MM.1S (cell line): ENCODE measurements at regions not wholly inside any gene's neighbourhood (a gene's known extent, or its start where the extent isn't known, plus 50 kb on each side); places are given as distances from the start of the nearest gene placed in this dataset.
"Not testable (repeated sequence)": the region's sequence is repeated elsewhere in the genome, so short reads cannot be mapped to it uniquely, and the experiment has no call there.

Experiments used
- DNase-seq: peaks from one replicate; pipeline ENCODE4 v3.0.0-alpha.2; 2015
- H2AFZ ChIP-seq: fragments of 300-600 bp; sonication (generic); 2 replicates; pipeline ENCODE4 v1.6.0; 2016; ENCODE audit warnings: antibody characterized with exemption, low read length
- H3F3A ChIP-seq: fragments of 300-600 bp; sonication (generic); 2 replicates; pipeline ENCODE4 v1.6.1; 2016; ENCODE audit warnings: mild to moderate bottlenecking, antibody characterized with exemption, low read length, moderate library complexity, mixed read lengths; ENCODE audit not compliant: insufficient read depth
- H3K27ac ChIP-seq: fragments of 300-600 bp; sonication (generic); 2 replicates; pipeline ENCODE4 v1.5.1; 2016; ENCODE audit warnings: mild to moderate bottlenecking, low read length
- H3K27me3 ChIP-seq: fragments of 300-600 bp; sonication (generic); replicated peaks from 2 replicates; pipeline ENCODE4 v1.6.0; 2016; ENCODE audit warnings: low read length; ENCODE audit not compliant: insufficient read depth
- H3K36me3 ChIP-seq: fragments of 300-600 bp; sonication (generic); replicated peaks from 2 replicates; pipeline ENCODE4 v1.6.1; 2016; ENCODE audit warnings: mild to moderate bottlenecking, low read length, mixed read lengths; ENCODE audit not compliant: insufficient read depth
- H3K4me1 ChIP-seq: fragments of 300-600 bp; sonication (generic); 2 replicates; pipeline ENCODE4 v1.6.1; 2016; ENCODE audit warnings: low read length, mixed read lengths
- H3K4me2 ChIP-seq: fragments of 300-600 bp; sonication (generic); 2 replicates; pipeline ENCODE4 v1.6.0; 2016; ENCODE audit warnings: low read depth, low read length
- H3K4me3 ChIP-seq: fragments of 300-600 bp; sonication (generic); 2 replicates; pipeline ENCODE4 v1.5.1; 2016; ENCODE audit warnings: low read length, mixed read lengths
- H3K79me2 ChIP-seq: fragments of 300-600 bp; sonication (generic); 2 replicates; pipeline ENCODE4 v1.6.1; 2016; ENCODE audit warnings: mixed run types, low read length, mixed read lengths
- H3K9ac ChIP-seq: fragments of 300-600 bp; sonication (generic); 2 replicates; pipeline ENCODE4 v1.6.1; 2016; ENCODE audit warnings: low read length, mixed read lengths
- H3K9me2 ChIP-seq: fragments of 300-600 bp; sonication (generic); replicated peaks from 2 replicates; pipeline ENCODE4 v1.6.1; 2016; ENCODE audit warnings: mild to moderate bottlenecking, low read length, mixed read lengths; ENCODE audit not compliant: insufficient read depth
- H3K9me3 ChIP-seq: fragments of 300-600 bp; sonication (generic); replicated peaks from 2 replicates; pipeline ENCODE4 v1.6.1; 2016; ENCODE audit warnings: mild to moderate bottlenecking, low read length, mixed read lengths; ENCODE audit not compliant: insufficient read depth
- H4K20me1 ChIP-seq: fragments of 300-600 bp; sonication (generic); 2 replicates; pipeline ENCODE4 v1.6.1; 2016; ENCODE audit warnings: mild to moderate bottlenecking, low read length, moderate library complexity, mixed read lengths; ENCODE audit not compliant: insufficient read depth
- CTCF ChIP-seq: fragments of 300-600 bp; sonication (generic); IDR thresholded peaks from 2 replicates; pipeline ENCODE4 v1.5.1; 2016; ENCODE audit warnings: antibody characterized with exemption, low read length, mixed read lengths
- EZH2 ChIP-seq: fragments of 300-600 bp; sonication (generic); optimal IDR thresholded peaks from 2 replicates; pipeline ENCODE3; 2017; ENCODE audit warnings: low read depth, mild to moderate bottlenecking, antibody characterized with exemption, low read length, mixed read lengths
- EZH2phosphoT487 ChIP-seq: fragments of 300-600 bp; sonication (generic); IDR thresholded peaks from 2 replicates; pipeline ENCODE4 v1.6.1; 2018; ENCODE audit warnings: antibody characterized with exemption, low read length

DNA sequence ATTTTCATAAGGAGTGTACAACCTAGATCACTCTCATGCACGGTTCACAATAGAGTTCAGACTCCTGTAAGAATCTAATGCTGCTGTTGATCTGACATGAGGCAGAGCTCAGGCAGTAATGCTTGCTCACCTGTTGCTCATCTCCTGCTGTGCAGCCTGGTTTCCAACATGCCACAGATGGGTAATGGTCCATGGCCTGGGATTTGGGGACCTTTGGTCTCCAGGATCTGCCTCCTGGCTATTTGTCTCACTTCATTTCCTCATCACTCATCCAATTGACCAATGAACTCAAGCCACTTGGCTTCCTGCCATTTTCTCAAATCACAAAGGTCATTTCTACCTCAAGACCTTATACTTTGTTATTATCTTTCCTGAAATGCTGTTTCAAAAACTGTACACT is 786.1 kb downstream of the ANKRD7 start:
- no peaks in the 10 kb centered on the region for H3K36me3 ChIP-seq
- H3K9ac ChIP-seq, result no peak overlapping the region
- H3K4me1 ChIP-seq, result no peaks in the 10 kb centered on the region
- H3K4me3 ChIP-seq, result no peak overlapping the region
- H3F3A ChIP-seq, result no peaks in the 10 kb centered on the region
- no peak overlapping the region for H2AFZ ChIP-seq
- H3K4me2 ChIP-seq, result no peak overlapping the region
- H3K9me3 ChIP-seq, result no peaks in the 10 kb centered on the region
- DNase-seq, result no peak
- no peaks in the 10 kb centered on the region for H3K9me2 ChIP-seq
- H3K27ac ChIP-seq, result no peak overlapping the region
- H3K79me2 ChIP-seq, result no peaks in the 10 kb centered on the region
- no peak for TF ChIP-seq EZH2
- no peak for TF ChIP-seq EZH2phosphoT487
- TF ChIP-seq CTCF, result no peak
- no peaks in the 10 kb centered on the region for H4K20me1 ChIP-seq
- H3K27me3 ChIP-seq, result no peaks in the 10 kb centered on the region

DNA sequence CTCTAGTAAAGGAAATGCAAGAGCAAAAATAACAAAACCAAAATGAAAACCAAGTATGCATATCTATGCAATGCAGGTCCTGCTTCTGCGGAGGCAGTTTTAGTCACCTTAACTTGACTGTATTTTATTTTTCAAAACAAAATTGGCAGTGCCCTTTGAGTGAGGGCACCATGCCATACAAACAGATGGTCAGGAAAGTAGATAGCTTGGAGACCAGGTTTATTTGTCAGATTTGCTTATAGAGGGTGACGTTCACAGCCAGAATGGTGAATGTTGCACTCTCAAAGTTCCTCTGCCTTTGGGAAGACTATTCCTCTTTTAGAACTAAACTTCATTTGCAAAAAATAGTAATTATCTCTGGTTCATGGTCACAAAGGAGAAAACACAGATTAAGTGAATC is 801.9 kb downstream of the ANKRD7 start:
- Histone ChIP-seq H3K27me3 (no peaks in the 10 kb centered on the region), H4K20me1 (no peaks in the 10 kb centered on the region), H3K36me3 (no peaks in the 10 kb centered on the region), H3K4me2 (no peak overlapping the region), H3K27ac (no peak overlapping the region), H3K9me3 (no peaks in the 10 kb centered on the region), H3K9ac (no peak overlapping the region), H3K9me2 (no peaks in the 10 kb centered on the region), H2AFZ (no peak overlapping the region), H3F3A (no peaks in the 10 kb centered on the region), H3K4me3 (no peak overlapping the region), H3K79me2 (no peaks in the 10 kb centered on the region), H3K4me1 (no peaks in the 10 kb centered on the region)
- no peak for DNase-seq
- TF ChIP-seq EZH2phosphoT487 (no peak), EZH2 (no peak), CTCF (no peak)

GRCh38 chr7:119028736-119029135 is 804.2 kb downstream of the ANKRD7 start:
- Histone ChIP-seq H3K4me1 (no peaks in the 10 kb centered on the region), H3K27ac (no peak overlapping the region), H2AFZ (no peak overlapping the region), H3K9ac (no peak overlapping the region), H3F3A (no peaks in the 10 kb centered on the region), H4K20me1 (no peaks in the 10 kb centered on the region), H3K27me3 (no peaks in the 10 kb centered on the region), H3K79me2 (no peaks in the 10 kb centered on the region), H3K9me2 (no peaks in the 10 kb centered on the region), H3K9me3 (no peaks in the 10 kb centered on the region), H3K36me3 (no peaks in the 10 kb centered on the region), H3K4me3 (no peak overlapping the region), H3K4me2 (no peak overlapping the region)
- TF ChIP-seq EZH2phosphoT487 (no peak), EZH2 (no peak), CTCF (no peak)
- no peak for DNase-seq

- H3K9me2 ChIP-seq, DNase-seq, H4K20me1 ChIP-seq, H3K4me2 ChIP-seq, H2AFZ ChIP-seq, H3K27me3 ChIP-seq, H3F3A ChIP-seq, H3K4me3 ChIP-seq, H3K9ac ChIP-seq, H3K79me2 ChIP-seq, H3K36me3 ChIP-seq, H3K4me1 ChIP-seq, H3K27ac ChIP-seq, H3K9me3 ChIP-seq: not testable (repeated sequence)
Observed at GRCh38 chr7:119032136-119032535, 807.6 kb downstream of the ANKRD7 start.
